ENCODE measurements at regions not wholly inside any gene's neighbourhood (a gene's known extent, or its start where the extent isn't known, plus 50 kb on each side); places are given as distances from the start of the nearest gene placed in this dataset.

DNA sequence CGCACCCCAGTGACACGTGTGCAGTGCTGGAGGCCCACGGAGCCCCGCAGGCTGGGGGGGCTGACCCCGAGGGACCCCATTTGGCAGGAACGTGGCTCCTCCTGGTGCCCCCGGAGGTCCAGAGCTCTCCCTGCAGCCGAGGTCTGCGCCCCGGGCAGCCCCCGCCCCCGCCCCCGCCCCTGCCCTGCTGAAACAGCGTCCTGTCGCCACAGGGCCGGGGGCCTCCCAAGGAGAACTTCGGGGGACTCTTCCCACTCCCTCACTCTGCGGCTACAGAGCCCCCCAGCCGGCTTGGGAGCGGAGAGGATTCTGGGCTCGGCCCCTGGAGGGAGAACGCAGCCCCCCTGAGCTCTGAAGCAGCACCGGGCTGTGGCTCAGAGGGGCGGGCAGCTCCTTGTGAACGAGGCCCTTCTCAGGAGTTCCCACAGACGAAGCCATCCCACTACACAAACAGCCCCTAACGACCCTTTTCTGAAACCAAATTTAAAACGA, 115.2 kb downstream of the DLL1 start:
- no peak for TF ChIP-seq EP300 (IDR thresholded peaks at IDR 0.05)
- TF ChIP-seq, protein P1, sequence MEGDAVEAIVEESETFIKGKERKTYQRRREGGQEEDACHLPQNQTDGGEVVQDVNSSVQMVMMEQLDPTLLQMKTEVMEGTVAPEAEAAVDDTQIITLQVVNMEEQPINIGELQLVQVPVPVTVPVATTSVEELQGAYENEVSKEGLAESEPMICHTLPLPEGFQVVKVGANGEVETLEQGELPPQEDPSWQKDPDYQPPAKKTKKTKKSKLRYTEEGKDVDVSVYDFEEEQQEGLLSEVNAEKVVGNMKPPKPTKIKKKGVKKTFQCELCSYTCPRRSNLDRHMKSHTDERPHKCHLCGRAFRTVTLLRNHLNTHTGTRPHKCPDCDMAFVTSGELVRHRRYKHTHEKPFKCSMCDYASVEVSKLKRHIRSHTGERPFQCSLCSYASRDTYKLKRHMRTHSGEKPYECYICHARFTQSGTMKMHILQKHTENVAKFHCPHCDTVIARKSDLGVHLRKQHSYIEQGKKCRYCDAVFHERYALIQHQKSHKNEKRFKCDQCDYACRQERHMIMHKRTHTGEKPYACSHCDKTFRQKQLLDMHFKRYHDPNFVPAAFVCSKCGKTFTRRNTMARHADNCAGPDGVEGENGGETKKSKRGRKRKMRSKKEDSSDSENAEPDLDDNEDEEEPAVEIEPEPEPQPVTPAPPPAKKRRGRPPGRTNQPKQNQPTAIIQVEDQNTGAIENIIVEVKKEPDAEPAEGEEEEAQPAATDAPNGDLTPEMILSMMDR (IDR thresholded peaks at IDR 0.05) = no peak
- TF ChIP-seq POLR2A (IDR thresholded peaks at IDR 0.05) = no peak
- no peak for TF ChIP-seq POLR2AphosphoS5 (IDR thresholded peaks at IDR 0.05)
